GM23338 (cell line): ENCODE measurements at regions not wholly inside any gene's neighbourhood (a gene's known extent, or its start where the extent isn't known, plus 50 kb on each side); places are given as distances from the start of the nearest gene placed in this dataset.

ENCODE experiments used
- EZH2 ChIP-seq: fragments of 200-600 bp; sonication (generic); IDR thresholded peaks from one replicate; pipeline ENCODE4 v1.8.0; 2017; ENCODE audit warnings: antibody characterized with exemption, mild to moderate bottlenecking, low read depth; ENCODE audit not compliant: unreplicated experiment
- EZH2phosphoT487 ChIP-seq: fragments of 200-600 bp; sonication (generic); IDR thresholded peaks from one replicate; pipeline ENCODE4 v1.8.1; 2018; ENCODE audit warnings: antibody characterized with exemption; ENCODE audit not compliant: unreplicated experiment
- JUNB ChIP-seq: IDR thresholded peaks from one replicate; pipeline ENCODE4 v1.6.1; 2016; ENCODE audit warnings: antibody characterized with exemption; ENCODE audit not compliant: unreplicated experiment
- POLR2AphosphoS5 ChIP-seq: IDR thresholded peaks from 2 replicates; pipeline ENCODE4 v1.6.1; 2016; ENCODE audit warnings: antibody characterized with exemption, low read depth
- ZNF114 ChIP-seq: fragments of 250-450 bp; sonication (Bioruptor Pico); IDR thresholded peaks from 2 replicates; pipeline ENCODE4 v1.5.0; 2020; ENCODE audit warnings: mild to moderate bottlenecking, moderate library complexity
- TF ChIP-seq, protein P1 (sequence below), 2 experiments: fragments of 200-600 bp in 1 of 2; sonication (generic) in 1 of 2; conservative IDR thresholded peaks; 2 replicates each; pipeline versions ENCODE4 v1.5.1 to v1.6.1; 2016 to 2017; ENCODE audit warnings: antibody characterized with exemption in 2 of 2, low read depth in 2 of 2, mild to moderate bottlenecking in 2 of 2, moderate library complexity in 1 of 2

DNA sequence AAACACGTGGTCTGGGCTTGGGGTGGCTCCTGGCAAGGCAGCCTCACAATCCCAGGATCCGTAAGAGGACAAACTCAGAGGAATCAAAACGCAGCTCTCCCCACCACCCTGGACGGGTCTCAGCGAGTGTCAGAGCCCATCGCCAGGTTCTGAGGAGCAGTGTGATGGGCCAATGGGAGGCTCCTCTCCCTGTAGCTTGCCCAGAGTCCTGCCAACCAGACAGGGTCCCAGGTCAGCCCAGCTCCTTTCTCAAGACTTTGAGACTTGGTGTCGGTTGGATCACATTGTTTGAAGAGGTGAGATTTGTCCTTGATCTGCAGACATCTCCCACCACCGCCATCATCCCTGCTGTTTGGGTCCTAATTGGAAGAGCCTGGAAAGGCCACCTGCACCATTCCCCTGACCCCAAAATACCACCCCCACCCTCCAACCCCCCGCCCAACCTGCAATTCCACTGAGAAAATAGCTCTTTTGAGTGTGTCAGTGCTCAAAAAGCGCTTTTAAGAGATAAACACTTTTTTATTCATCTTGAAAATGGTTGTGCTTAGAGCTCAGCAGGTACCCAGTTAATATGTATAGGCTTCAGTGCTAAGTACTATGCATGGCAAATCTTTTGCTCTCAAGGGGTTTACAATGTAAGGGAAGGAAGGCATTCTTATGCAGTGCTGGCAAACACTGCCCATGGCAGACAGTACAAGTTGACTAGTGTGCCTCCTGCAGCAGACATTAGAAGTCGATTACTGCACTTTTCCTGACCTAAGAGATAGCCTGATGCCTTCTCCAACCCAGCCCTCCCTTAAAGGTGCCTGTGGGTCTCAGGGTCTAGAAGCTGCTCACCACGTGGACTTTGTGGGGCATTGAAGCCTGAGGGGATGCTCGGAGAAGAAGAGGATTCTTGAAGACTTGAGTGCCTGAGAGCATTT is 50.6 kb downstream of the GLI2 start:
- TF ChIP-seq, protein P1, sequence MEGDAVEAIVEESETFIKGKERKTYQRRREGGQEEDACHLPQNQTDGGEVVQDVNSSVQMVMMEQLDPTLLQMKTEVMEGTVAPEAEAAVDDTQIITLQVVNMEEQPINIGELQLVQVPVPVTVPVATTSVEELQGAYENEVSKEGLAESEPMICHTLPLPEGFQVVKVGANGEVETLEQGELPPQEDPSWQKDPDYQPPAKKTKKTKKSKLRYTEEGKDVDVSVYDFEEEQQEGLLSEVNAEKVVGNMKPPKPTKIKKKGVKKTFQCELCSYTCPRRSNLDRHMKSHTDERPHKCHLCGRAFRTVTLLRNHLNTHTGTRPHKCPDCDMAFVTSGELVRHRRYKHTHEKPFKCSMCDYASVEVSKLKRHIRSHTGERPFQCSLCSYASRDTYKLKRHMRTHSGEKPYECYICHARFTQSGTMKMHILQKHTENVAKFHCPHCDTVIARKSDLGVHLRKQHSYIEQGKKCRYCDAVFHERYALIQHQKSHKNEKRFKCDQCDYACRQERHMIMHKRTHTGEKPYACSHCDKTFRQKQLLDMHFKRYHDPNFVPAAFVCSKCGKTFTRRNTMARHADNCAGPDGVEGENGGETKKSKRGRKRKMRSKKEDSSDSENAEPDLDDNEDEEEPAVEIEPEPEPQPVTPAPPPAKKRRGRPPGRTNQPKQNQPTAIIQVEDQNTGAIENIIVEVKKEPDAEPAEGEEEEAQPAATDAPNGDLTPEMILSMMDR (conservative IDR thresholded peaks at IDR 0.05; ENCODE audit: low read depth in 2 of 2) = no peak
- TF ChIP-seq EZH2 (no peak), POLR2AphosphoS5 (peak; percentile 31; the same call in 1 of the 2 replicates), EZH2phosphoT487 (no peak), ZNF114 (CRISPR knock-in tag) (no peak), JUNB (no peak)
